SK-N-SH (cell line): ENCODE measurements at regions not wholly inside any gene's neighbourhood (a gene's known extent, or its start where the extent isn't known, plus 50 kb on each side); places are given as distances from the start of the nearest gene placed in this dataset.

Source experiments
- CTCF ChIP-seq: fragments of 200-600 bp; sonication (generic); IDR thresholded peaks from 2 replicates; pipeline ENCODE4 v1.6.1; 2017; ENCODE audit warnings: antibody characterized with exemption, mild to moderate bottlenecking, moderate library complexity
- MXI1 ChIP-seq: IDR thresholded peaks from 2 replicates; pipeline ENCODE4 v1.6.1; 2012; ENCODE audit warnings: mild to moderate bottlenecking, low read depth, low read length, improper control_type of control experiment

GRCh38 chr5:155367841-155368240, 354.3 kb downstream of the KIF4B start:
- no peak for TF ChIP-seq CTCF
- TF ChIP-seq MXI1, result no peak
